SU-DHL-6 (cell line): ENCODE measurements at regions not wholly inside any gene's neighbourhood (a gene's known extent, or its start where the extent isn't known, plus 50 kb on each side); places are given as distances from the start of the nearest gene placed in this dataset.

Source experiments
- H2AFZ ChIP-seq: fragments of 200-600 bp; sonication (generic); 2 replicates; pipeline ENCODE4 v1.6.1; 2014; ENCODE audit warnings: low read depth, mild to moderate bottlenecking, moderate library complexity, mixed read lengths, antibody characterized with exemption, low read length; ENCODE audit not compliant: severe bottlenecking
- H3F3A ChIP-seq: fragments of 200-600 bp; shearing (Covaris generic); 2 replicates; pipeline ENCODE4 v1.6.0; 2016; ENCODE audit warnings: antibody characterized with exemption, mild to moderate bottlenecking; ENCODE audit not compliant: insufficient read depth
- H3K27ac ChIP-seq: fragments of 200-600 bp; sonication (generic); 2 replicates; pipeline ENCODE4 v1.5.1; 2016; ENCODE audit warnings: low read depth, mild to moderate bottlenecking, low read length, moderate library complexity, mixed read lengths
- H3K27me3 ChIP-seq: fragments of 200-600 bp; sonication (generic), shearing (Covaris generic); 2 replicates; pipeline ENCODE4 v1.6.0; 2014; ENCODE audit warnings: mild to moderate bottlenecking, low read length
- H3K36me3 ChIP-seq: fragments of 200-600 bp; sonication (generic); 2 replicates; pipeline ENCODE4 v1.6.1; 2014; ENCODE audit warnings: mild to moderate bottlenecking, low read length, mixed read lengths
- H3K4me2 ChIP-seq: fragments of 300-600, 200-600 bp; shearing (Covaris generic), sonication (generic); 2 replicates; pipeline ENCODE4 v1.6.0; 2014; ENCODE audit warnings: low read length, low read depth, mild to moderate bottlenecking; ENCODE audit not compliant: poor library complexity, severe bottlenecking
- H3K4me3 ChIP-seq: fragments of 200-600 bp; sonication (generic); 2 replicates; pipeline ENCODE4 v1.5.1; 2014; ENCODE audit warnings: antibody characterized with exemption, low read length, mild to moderate bottlenecking, mixed read lengths; ENCODE audit not compliant: insufficient read depth, poor library complexity, severe bottlenecking
- H3K79me2 ChIP-seq: fragments of 200-600 bp; sonication (generic); 2 replicates; pipeline ENCODE4 v1.6.1; 2014; ENCODE audit warnings: mild to moderate bottlenecking, low read length, moderate library complexity; ENCODE audit not compliant: insufficient read depth
- H3K9ac ChIP-seq: fragments of 200-600 bp; sonication (generic); 2 replicates; pipeline ENCODE4 v1.7.0; 2014; ENCODE audit warnings: mild to moderate bottlenecking, low read length
- H3K9me2 ChIP-seq: fragments of 200-600 bp; sonication (generic); replicated peaks from 2 replicates; pipeline ENCODE4 v1.6.1; 2014; ENCODE audit warnings: low read length; ENCODE audit not compliant: insufficient read depth
- H3K9me3 ChIP-seq: fragments of 200-600 bp; sonication (generic); 2 replicates; pipeline ENCODE4 v1.6.1; 2014; ENCODE audit warnings: low read length, mixed read lengths; ENCODE audit not compliant: insufficient read depth
- H4K20me1 ChIP-seq: fragments of 200-600 bp; sonication (generic); 2 replicates; pipeline ENCODE4 v1.6.1; 2014; ENCODE audit warnings: low read depth, mild to moderate bottlenecking, antibody characterized with exemption, low read length, moderate library complexity, mixed read lengths
- EZH2phosphoT487 ChIP-seq: fragments of 200-600 bp; sonication (generic), shearing (Covaris generic); conservative IDR thresholded peaks from 2 replicates; pipeline ENCODE4 v1.6.1; 2018; ENCODE audit warnings: mild to moderate bottlenecking, antibody characterized with exemption, low read length, moderate library complexity, mixed read lengths
- TF ChIP-seq, protein P1 (sequence below): fragments of 200-600 bp; sonication (generic); IDR thresholded peaks from one replicate; pipeline ENCODE4 v1.5.1; 2017; ENCODE audit warnings: antibody characterized with exemption, mild to moderate bottlenecking, low read length, moderate library complexity; ENCODE audit not compliant: insufficient read depth, poor library complexity, severe bottlenecking

DNA sequence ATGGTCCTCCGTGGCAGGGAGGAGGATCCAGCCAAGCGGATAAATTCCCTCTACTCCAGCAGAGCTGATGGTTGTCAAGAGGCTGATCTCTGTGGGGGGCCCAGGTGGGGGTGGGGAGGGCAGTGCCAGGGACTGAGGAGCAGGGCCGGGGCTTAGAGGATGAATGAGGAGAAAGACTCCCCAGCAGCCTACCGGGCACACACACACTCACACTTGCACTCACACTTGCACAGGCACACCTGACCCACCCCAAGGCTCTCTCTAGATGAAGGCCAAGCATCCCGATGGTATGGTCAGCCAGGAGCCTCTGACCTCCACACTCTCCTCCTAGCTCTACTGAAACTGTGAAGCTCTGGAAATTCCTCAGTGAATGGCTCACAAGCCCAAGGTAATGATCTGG is 131.3 kb upstream of the PRR20G start:
- H3K27ac ChIP-seq = no peak overlapping the region
- TF ChIP-seq, protein P1, sequence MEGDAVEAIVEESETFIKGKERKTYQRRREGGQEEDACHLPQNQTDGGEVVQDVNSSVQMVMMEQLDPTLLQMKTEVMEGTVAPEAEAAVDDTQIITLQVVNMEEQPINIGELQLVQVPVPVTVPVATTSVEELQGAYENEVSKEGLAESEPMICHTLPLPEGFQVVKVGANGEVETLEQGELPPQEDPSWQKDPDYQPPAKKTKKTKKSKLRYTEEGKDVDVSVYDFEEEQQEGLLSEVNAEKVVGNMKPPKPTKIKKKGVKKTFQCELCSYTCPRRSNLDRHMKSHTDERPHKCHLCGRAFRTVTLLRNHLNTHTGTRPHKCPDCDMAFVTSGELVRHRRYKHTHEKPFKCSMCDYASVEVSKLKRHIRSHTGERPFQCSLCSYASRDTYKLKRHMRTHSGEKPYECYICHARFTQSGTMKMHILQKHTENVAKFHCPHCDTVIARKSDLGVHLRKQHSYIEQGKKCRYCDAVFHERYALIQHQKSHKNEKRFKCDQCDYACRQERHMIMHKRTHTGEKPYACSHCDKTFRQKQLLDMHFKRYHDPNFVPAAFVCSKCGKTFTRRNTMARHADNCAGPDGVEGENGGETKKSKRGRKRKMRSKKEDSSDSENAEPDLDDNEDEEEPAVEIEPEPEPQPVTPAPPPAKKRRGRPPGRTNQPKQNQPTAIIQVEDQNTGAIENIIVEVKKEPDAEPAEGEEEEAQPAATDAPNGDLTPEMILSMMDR = no peak
- no peak overlapping the region for H3K9ac ChIP-seq
- H3K9me3 ChIP-seq = no peaks in the 10 kb centered on the region
- no peak overlapping the region for H3K4me2 ChIP-seq
- no peaks in the 10 kb centered on the region for H3K27me3 ChIP-seq
- H3K4me3 ChIP-seq = no peak overlapping the region
- H4K20me1 ChIP-seq = no peaks in the 10 kb centered on the region
- no peak overlapping the region for H2AFZ ChIP-seq
- no peaks in the 10 kb centered on the region for H3K36me3 ChIP-seq
- H3F3A ChIP-seq = no peaks in the 10 kb centered on the region
- H3K9me2 ChIP-seq = no peaks in the 10 kb centered on the region
- no peaks in the 10 kb centered on the region for H3K79me2 ChIP-seq

DNA sequence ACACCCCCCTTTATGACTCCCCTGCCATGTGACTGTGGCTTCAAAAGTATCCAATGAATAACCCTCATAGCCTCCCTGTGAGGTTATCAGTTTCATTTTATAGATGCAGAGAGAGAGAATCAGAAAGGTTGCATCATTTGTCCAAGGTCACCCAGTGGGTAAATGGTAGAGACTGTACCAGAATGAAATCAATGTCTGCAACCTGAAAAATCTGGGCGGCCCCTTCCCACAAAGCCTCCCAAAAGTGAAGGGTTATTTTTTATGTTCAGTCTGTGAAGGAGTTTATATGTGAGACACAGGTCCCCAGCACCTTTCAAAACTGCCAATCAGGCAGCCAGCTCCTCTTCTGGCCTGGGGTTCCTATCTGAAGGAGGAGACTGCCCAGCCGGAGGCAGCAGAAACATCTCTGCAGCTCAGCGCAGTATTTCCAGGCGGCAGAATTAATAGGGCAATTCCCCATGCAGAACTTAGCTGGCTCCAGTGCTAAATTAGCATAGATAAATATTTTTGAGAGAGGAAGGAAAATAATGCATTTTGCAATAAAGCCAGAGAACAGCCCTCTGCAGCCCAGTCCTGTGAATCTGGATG is 130.8 kb upstream of the PRR20G start:
- Histone ChIP-seq H3K9me3 (no peaks in the 10 kb centered on the region), H4K20me1 (no peaks in the 10 kb centered on the region), H3K9ac (no peak overlapping the region), H3K9me2 (no peaks in the 10 kb centered on the region), H3K27ac (no peak overlapping the region), H3K27me3 (no peaks in the 10 kb centered on the region), H2AFZ (no peak overlapping the region), H3K36me3 (no peaks in the 10 kb centered on the region), H3F3A (no peaks in the 10 kb centered on the region), H3K79me2 (no peaks in the 10 kb centered on the region), H3K4me3 (no peak overlapping the region), H3K4me2 (no peak overlapping the region)
- TF ChIP-seq, protein P1 = no peak
- no peak for TF ChIP-seq EZH2phosphoT487

DNA sequence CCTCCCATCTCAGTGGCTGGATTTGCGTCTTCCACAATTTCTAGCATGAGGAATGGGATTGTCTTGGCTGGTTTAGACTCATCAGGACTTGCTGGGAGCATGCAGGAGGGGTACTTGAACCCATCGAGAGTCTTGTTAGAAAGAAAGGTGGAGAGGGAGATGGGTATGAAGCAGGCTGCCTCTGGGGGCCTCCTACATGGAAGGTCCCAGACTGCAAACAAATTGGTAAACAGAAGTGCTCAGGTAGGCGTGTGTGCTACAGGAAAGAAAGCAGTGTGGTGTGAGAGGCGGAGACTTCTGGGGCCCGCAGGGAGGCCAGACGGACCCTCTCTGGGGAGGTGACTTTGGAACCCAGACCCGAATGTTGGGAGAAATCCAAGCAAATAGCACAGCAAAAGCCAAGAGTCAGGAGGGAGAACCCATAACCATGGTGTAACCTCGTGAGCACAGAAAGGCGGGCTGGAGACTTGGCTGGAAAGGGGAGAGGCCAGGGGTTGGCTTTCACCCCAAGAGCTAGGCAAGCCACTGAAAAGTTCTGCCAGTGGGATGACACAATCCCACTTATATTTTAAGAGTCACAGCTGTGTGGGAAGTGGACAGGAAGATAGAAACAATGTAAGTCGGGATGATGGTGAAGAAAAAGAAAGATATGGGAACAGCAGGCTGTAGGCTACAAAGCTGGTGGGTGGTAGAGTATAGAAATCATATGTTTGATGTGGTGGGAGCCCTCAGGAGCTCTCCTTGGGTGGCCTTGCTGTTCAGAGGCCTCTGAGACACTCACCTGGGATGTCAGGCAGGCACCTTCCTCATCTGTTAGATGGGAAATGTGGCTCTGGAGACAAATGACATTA is 130.1 kb upstream of the PRR20G start:
- H2AFZ ChIP-seq = no peak overlapping the region
- no peaks in the 10 kb centered on the region for H3K27me3 ChIP-seq
- TF ChIP-seq, protein P1 = no peak
- H4K20me1 ChIP-seq = no peaks in the 10 kb centered on the region
- H3K4me2 ChIP-seq = no peak overlapping the region
- no peak overlapping the region for H3K4me3 ChIP-seq
- H3K9ac ChIP-seq = no peak overlapping the region
- H3K9me3 ChIP-seq = no peaks in the 10 kb centered on the region
- H3K9me2 ChIP-seq = no peaks in the 10 kb centered on the region
- H3F3A ChIP-seq = no peaks in the 10 kb centered on the region
- no peaks in the 10 kb centered on the region for H3K79me2 ChIP-seq
- H3K36me3 ChIP-seq = no peaks in the 10 kb centered on the region
- H3K27ac ChIP-seq = no peak overlapping the region
